ENCODE measurements at regions not wholly inside any gene's neighbourhood (a gene's known extent, or its start where the extent isn't known, plus 50 kb on each side); places are given as distances from the start of the nearest gene placed in this dataset.

DNA sequence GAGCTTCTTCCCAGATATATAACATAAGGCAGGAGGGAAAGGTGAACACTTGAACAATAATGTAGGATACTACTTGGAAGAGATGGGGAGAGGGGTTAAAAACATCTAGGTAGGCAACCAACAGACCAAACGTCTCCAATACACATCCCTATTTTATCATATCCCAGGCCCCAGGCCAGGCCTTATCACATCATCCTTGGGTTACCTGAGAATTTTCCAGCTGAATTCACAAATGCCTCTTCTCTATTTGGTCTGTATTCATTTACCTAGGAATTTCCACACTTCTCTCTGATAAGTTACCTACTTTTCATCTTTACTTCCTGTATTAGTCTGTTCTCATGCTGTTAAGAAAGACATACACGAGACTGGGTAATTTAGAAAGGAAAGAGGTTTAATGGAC, 141.9 kb upstream of the C1orf21 start:
- no peak for DNase-seq
- H3K27ac Mint-ChIP-seq = no peak overlapping the region
- intact Hi-C loops (cut with micrococcal nuclease) = no loop called here

DNA sequence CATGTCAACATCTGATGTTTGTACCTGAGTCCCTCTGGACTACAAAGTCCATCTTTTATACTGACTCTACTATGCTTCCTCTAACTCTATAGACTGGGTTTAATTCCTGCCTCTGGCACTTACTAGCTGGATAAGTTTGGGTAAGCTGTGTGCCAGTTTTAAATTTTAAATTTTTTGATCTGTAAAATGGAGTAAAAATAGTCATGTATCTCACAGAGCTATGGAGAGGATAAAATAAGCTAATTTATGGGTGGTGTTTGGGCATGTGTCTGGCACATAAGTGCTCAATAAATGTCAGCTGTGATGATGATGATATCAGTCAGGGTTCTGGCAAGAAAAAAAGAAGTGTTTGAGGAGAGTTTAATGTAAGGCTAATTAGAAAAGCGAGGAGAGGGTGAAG, 139.2 kb upstream of the C1orf21 start:
- POLR2A ChIA-PET = no interaction called here
- Mint-ChIP-seq H3K27ac (no peak overlapping the region), H3K4me1 (ENCODE audit: low read depth) (no peaks in the 10 kb centered on the region), H3K27me3 (peaks cover 21% of the 10 kb centered on the region), H3K9me3 (no peaks in the 10 kb centered on the region), H3K36me3 (ENCODE audit: low read depth) (no peaks in the 10 kb centered on the region), H3K4me3 (no peak overlapping the region)
- intact Hi-C loops (cut with micrococcal nuclease) = no loop called here
- no peak for ATAC-seq
- no peak for TF ChIP-seq CTCF (IDR thresholded peaks at IDR 0.05)
- DNase-seq = no peak
- CTCF ChIA-PET = no interaction called here

More for the DNA sequence above, 141.9 kb upstream of the C1orf21 start:
- CTCF ChIA-PET = no interaction called here
- ATAC-seq = no peak
- POLR2A ChIA-PET = no interaction called here
- Mint-ChIP-seq H3K27me3 (peaks cover 19% of the 10 kb centered on the region), H3K4me1 (ENCODE audit: low read depth) (no peaks in the 10 kb centered on the region), H3K36me3 (ENCODE audit: low read depth) (no peaks in the 10 kb centered on the region), H3K9me3 (no peaks in the 10 kb centered on the region), H3K4me3 (no peak overlapping the region)
- TF ChIP-seq CTCF (IDR thresholded peaks at IDR 0.05) = no peak

GRCh38 chr1:184253921-184254320, 132.9 kb upstream of the C1orf21 start:
- H3K27ac Mint-ChIP-seq = no peak overlapping the region
- H3K36me3 Mint-ChIP-seq (ENCODE audit: low read depth) = no peaks in the 10 kb centered on the region
- DNase-seq (no peak), ATAC-seq (no peak)
- POLR2A ChIA-PET = no interaction called here
- H3K4me1 Mint-ChIP-seq (ENCODE audit: low read depth) = no peaks in the 10 kb centered on the region
- no peak overlapping the region for H3K4me3 Mint-ChIP-seq
- H3K27me3 Mint-ChIP-seq = peaks cover 16% of the 10 kb centered on the region
- CTCF ChIA-PET = interaction anchor here (0.8 kb wide), 1 partner anchor 31 kb away, joined by 3 read pairs; no protein-coding TSS in a partner anchor
- intact Hi-C loops (cut with micrococcal nuclease) = no loop called here
- no peaks in the 10 kb centered on the region for H3K9me3 Mint-ChIP-seq
- TF ChIP-seq CTCF (IDR thresholded peaks at IDR 0.05) = no peak

DNA sequence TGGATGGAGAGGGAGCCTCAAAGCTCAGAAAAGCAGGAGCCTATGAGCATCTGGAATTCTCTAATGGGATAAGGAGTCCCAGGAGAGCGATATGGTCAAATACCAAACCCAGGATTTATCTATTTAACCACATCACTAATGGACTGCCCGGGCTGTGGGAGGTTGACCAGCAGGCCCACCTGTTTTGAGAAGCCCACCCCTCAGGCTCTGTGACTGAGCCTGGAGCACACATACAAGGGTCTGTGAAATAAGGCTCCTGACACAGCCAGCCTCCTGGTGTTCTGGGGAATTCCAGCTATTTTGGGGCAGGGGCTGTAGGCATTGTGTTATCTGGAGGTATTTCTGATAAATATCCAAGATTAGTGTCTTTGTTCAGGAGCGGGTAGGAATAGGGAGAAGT, 132.0 kb upstream of the C1orf21 start:
- no peaks in the 10 kb centered on the region for H3K36me3 Mint-ChIP-seq (ENCODE audit: low read depth)
- peaks cover 12% of the 10 kb centered on the region for H3K27me3 Mint-ChIP-seq
- no peaks in the 10 kb centered on the region for H3K9me3 Mint-ChIP-seq
- CTCF ChIA-PET = no interaction called here
- POLR2A ChIA-PET = no interaction called here
- no peaks in the 10 kb centered on the region for H3K4me1 Mint-ChIP-seq (ENCODE audit: low read depth)
- no peak overlapping the region for H3K27ac Mint-ChIP-seq
- TF ChIP-seq CTCF (IDR thresholded peaks at IDR 0.05) = no peak
- no peak overlapping the region for H3K4me3 Mint-ChIP-seq
- no peak for DNase-seq
- no peak for ATAC-seq
- intact Hi-C loops (cut with micrococcal nuclease) = no loop called here

DNA sequence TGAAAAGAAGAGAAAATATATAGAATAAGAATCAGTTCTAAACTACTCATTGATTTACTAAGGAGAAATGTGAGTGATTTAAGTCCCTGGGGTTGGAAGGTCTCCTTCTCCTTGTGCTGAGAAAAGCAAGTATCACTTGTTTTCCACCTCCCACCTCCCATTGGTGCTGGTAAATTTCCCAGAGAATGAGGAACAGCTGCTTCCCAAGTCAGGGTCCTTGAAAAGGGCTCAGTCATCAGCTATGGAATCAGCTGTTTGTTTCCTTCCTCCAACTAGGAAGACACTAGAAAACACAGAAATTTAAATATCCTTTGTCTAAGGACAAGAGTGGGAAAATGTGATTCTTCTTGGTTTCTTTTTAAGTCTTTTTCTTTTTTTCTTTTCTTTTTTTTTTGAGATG, 131.3 kb upstream of the C1orf21 start:
- intact Hi-C loops (cut with micrococcal nuclease) = no loop called here
- Mint-ChIP-seq H3K36me3 (ENCODE audit: low read depth) (no peaks in the 10 kb centered on the region), H3K9me3 (no peaks in the 10 kb centered on the region), H3K27me3 (peaks cover 12% of the 10 kb centered on the region), H3K27ac (no peak overlapping the region), H3K4me1 (ENCODE audit: low read depth) (no peaks in the 10 kb centered on the region), H3K4me3 (no peak overlapping the region)
- no peak for DNase-seq
- ChIA-PET POLR2A (no interaction called here), CTCF (no interaction called here)
- ATAC-seq = no peak
- TF ChIP-seq CTCF (IDR thresholded peaks at IDR 0.05) = no peak
